HUES48 (cell line): ENCODE measurements at regions not wholly inside any gene's neighbourhood (a gene's known extent, or its start where the extent isn't known, plus 50 kb on each side); places are given as distances from the start of the nearest gene placed in this dataset.

ENCODE experiments used
- H3K27ac ChIP-seq: one replicate; pipeline ENCODE4 v1.7.0; 2013; ENCODE audit warnings: low read depth, low read length, inconsistent platforms
- H3K27me3 ChIP-seq: 2 replicates; pipeline ENCODE4 v1.6.1; 2013; ENCODE audit warnings: mild to moderate bottlenecking, low read length; ENCODE audit not compliant: control insufficient read depth, insufficient read depth
- H3K36me3 ChIP-seq: 2 replicates; pipeline ENCODE4 v1.6.1; 2013; ENCODE audit warnings: low read length; ENCODE audit not compliant: control insufficient read depth, insufficient read depth
- H3K4me1 ChIP-seq: 2 replicates; pipeline ENCODE4 v1.6.1; 2013; ENCODE audit warnings: mild to moderate bottlenecking, low read length; ENCODE audit not compliant: control insufficient read depth, insufficient read depth
- H3K4me3 ChIP-seq: 2 replicates; pipeline ENCODE4 v1.5.1; 2013; ENCODE audit warnings: mild to moderate bottlenecking, low read depth, low read length
- H3K9ac ChIP-seq: 2 replicates; pipeline ENCODE4 v1.6.1; 2013; ENCODE audit warnings: mild to moderate bottlenecking, low read depth, low read length, moderate library complexity
- H3K9me3 ChIP-seq: 2 replicates; pipeline ENCODE4 v1.6.1; 2013; ENCODE audit warnings: low read length; ENCODE audit not compliant: control insufficient read depth, insufficient read depth

DNA sequence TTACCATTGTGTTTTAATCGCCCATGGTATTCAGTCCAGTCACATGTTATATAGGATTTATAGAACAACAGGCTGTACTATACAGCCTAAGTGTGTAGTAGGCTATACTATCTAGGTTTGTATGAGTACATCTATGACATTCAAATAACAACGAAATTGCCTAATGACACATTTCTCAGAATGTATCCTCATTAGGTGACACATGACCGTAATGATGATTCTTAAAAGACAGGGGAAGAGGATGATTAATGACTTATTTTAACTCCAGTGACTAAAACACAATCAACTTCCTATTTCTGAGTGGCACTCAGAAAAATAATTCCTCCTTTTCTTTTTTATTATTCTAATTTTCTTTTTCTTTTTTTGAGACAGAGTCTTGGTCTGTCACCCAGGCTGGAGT lies 63.0 kb upstream of the ACSL3 start:
- H3K27ac ChIP-seq: no peak overlapping the region
- no peaks in the 10 kb centered on the region for H3K9me3 ChIP-seq
- no peak overlapping the region for H3K9ac ChIP-seq
- no peak overlapping the region for H3K4me3 ChIP-seq
- peaks cover 22% of the 10 kb centered on the region for H3K4me1 ChIP-seq
- no peaks in the 10 kb centered on the region for H3K27me3 ChIP-seq
- H3K36me3 ChIP-seq: no peaks in the 10 kb centered on the region

DNA sequence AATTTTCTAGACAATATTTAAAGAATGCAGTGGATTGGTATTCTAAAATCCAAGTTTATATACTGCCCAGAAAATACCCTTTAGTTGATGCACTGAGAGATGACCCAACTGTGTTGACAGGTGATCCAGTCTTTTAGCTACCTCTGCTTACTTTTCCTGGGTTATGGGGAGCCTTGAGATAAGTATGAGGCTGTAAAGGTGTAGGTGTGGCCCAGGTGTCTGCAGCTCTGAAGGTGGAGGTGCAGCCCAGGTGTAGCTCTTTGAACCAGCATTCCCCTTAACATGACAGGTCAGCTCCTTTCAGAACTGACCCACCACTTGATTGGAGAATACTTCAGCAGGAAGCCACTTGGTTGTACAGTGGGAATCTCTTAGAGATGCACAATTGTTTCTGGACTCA lies 62.3 kb upstream of the ACSL3 start:
- Histone ChIP-seq H3K27ac (no peak overlapping the region), H3K4me1 (peaks cover 22% of the 10 kb centered on the region), H3K27me3 (no peaks in the 10 kb centered on the region), H3K9me3 (no peaks in the 10 kb centered on the region), H3K9ac (no peak overlapping the region), H3K36me3 (no peaks in the 10 kb centered on the region), H3K4me3 (no peak overlapping the region)

DNA sequence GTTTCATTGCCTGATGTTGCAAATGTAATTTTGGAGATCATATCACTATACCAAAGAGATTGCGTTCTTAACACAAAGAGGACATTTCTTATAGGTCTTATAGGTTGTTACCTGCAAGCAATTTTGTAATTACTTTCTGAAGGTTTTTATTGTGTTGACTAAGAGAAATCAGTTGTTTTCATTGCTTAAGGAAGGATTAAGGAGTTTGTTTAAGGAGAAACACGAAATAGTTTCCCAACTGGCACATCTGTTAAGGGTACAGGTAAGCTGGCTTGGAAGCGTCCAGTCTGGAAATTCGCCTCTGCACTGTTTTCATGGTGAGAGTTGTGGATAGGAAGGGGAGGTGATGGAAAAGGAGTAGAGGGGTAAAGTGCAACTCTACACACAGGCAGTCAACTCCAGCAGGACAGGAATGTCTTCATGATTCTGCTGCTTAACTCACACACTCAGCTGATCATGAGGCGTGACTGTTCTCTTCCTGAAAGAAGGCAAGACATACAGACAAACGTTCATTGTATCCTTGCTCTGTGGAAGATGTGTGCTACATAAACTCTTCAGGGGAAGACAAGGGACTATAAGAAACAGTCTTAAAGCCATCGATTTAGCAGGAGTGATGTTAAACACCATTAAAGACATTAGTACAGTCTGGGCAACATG lies 61.4 kb upstream of the ACSL3 start:
- Histone ChIP-seq H3K9me3 (no peaks in the 10 kb centered on the region), H3K4me3 (no peak overlapping the region), H3K4me1 (peaks cover 22% of the 10 kb centered on the region), H3K27ac (no peak overlapping the region), H3K36me3 (no peaks in the 10 kb centered on the region), H3K9ac (no peak overlapping the region), H3K27me3 (no peaks in the 10 kb centered on the region)

DNA sequence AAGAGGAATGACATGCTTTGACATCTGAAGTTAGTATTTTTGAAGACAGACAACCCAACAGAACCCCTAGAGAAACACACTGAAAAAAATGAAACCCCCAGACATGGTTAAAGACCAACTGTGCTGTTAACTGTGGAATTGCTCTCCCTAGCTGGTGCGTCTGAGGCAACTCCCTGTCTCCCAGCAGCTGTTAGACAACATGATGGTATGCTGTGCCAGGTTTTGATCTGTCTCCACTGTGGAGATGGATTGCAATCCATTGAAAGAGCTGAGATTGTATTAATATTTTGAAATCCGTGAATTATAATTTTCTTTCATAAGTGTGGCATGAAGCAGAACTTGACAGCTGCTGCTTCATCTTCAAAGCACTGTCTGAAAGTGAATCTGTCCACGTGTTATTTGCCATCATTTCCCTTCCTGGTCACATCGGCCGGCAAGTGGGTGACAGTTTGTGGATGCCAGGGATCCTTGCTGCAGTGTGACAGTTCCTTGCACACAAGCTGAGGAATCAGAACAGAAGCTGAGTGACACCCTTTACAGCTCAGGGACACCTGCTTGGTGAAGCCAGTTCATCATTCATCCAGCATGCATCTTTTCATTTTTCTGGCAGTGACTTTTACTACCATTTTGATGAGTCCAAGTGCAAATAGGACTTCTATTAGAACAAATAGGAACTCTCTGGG lies 58.2 kb upstream of the ACSL3 start:
- no peak overlapping the region for H3K4me3 ChIP-seq

DNA sequence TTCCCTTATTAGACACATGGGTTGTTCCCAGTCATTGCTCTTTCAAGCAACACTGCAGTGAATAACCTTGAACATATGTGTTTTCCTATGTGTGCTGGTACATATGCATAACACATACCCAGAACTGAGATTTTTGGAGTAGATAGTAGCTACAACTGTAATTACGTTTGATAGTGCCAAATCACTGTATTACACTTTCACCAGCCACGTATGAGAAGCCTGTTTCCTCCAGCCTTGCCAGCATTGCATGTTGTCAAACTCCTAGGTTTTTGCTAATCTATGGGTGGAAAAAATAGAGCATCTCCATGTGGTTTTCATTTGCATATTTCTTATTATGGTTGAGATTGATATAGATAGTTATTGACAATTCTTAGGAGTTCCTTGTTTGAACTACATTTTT lies 56.5 kb upstream of the ACSL3 start:
- Histone ChIP-seq H3K27ac (no peak overlapping the region), H3K4me3 (no peak overlapping the region), H3K27me3 (no peaks in the 10 kb centered on the region), H3K9ac (no peak overlapping the region), H3K36me3 (no peaks in the 10 kb centered on the region), H3K9me3 (no peaks in the 10 kb centered on the region), H3K4me1 (no peaks in the 10 kb centered on the region)

More for the DNA sequence above, 58.2 kb upstream of the ACSL3 start:
- Histone ChIP-seq H3K27ac (no peak overlapping the region), H3K36me3 (no peaks in the 10 kb centered on the region), H3K27me3 (no peaks in the 10 kb centered on the region), H3K4me1 (no peaks in the 10 kb centered on the region), H3K9me3 (no peaks in the 10 kb centered on the region), H3K9ac (no peak overlapping the region)

DNA sequence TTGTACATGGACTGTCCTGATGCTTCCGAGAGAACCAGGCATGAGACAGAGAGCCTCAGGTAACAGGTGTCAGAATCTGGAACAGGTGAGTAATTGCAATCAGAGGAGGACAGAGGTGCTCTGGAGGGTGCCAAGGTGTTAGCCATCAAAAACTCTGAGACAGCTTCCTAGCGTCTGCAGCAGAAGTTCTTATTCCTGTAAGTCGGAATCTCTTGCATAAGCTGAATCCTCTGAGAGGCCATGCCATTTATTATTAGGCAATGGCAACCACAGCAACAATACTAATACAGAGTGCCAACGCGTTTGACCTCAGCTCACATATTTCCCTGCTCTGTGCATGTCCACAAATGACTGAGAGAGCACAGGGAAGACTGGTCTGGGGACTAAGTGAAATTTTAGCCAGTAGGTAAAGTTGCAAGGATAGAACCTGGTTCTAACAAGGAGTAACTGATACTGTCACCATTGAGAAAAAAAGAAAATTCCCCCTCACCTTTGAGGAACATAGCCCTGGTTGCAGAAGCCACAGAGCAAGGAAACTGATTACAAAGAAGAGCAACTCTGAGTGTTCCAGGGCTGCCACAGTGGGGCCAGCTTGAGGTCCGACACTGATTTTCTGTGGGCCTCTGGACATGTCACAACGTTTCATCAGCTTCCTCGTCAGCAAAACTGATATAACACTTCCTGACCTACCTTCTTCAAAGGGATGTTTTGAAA lies 55.1 kb upstream of the ACSL3 start:
- no peaks in the 10 kb centered on the region for H3K9me3 ChIP-seq
- no peak overlapping the region for H3K27ac ChIP-seq
- no peaks in the 10 kb centered on the region for H3K27me3 ChIP-seq
- H3K4me3 ChIP-seq: no peak overlapping the region
- no peak overlapping the region for H3K9ac ChIP-seq
- no peaks in the 10 kb centered on the region for H3K4me1 ChIP-seq
- H3K36me3 ChIP-seq: no peaks in the 10 kb centered on the region

DNA sequence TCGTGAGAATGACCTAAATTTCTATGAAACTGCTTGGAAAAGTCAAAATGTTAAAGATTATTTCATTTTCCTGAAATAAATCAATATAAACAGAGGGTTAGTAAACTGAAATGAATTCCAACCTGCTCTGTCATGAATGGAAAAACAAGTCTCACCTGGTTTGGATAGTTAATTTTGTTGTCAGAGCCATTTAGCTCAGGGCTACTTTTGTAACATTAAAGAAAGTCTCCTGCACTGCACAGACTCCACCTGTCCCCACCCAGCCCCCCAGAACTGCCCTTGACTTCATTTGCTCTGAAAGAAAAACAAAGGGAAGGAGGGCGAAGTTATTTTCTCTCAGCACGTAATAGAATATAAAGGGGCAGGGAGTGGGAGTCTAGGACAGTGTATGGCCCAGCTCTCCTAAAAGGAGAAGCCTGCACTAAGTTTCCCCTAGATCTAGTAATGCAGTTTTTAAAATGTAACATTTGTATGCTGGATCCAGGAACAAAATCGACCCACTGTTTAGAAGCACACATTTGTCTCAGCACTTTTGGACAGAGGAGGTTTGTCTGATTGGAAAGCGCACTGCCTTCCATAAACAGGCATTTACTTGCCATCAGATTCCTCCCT lies 54.2 kb upstream of the ACSL3 start:
- Histone ChIP-seq H3K9me3 (no peaks in the 10 kb centered on the region), H3K36me3 (no peaks in the 10 kb centered on the region), H3K9ac (no peak overlapping the region), H3K27ac (no peak overlapping the region), H3K4me1 (no peaks in the 10 kb centered on the region), H3K27me3 (no peaks in the 10 kb centered on the region), H3K4me3 (no peak overlapping the region)

DNA sequence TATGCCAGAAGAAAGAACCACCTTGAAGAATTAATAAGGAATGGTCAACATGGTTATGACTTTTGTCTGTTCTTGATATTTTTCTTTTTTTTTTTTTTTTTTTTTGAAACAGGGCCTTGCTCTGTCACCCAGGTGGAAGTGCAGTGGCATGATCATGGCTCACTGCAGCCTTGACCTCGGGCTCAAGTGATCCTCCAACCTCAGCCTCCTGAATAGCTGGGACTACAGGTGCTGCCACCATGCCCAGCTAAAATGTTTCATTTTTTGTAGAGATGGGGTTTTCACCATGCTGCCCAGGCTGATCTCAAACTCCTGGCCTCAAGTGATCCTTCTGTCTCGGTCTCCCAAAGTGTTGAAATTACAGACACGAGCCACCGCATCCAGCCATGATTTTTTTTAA lies 53.4 kb upstream of the ACSL3 start:
- H3K4me1 ChIP-seq: no peaks in the 10 kb centered on the region
- no peak overlapping the region for H3K27ac ChIP-seq
- no peaks in the 10 kb centered on the region for H3K9me3 ChIP-seq
- no peaks in the 10 kb centered on the region for H3K36me3 ChIP-seq
- H3K9ac ChIP-seq: no peak overlapping the region
- H3K4me3 ChIP-seq: no peak overlapping the region
- no peaks in the 10 kb centered on the region for H3K27me3 ChIP-seq

DNA sequence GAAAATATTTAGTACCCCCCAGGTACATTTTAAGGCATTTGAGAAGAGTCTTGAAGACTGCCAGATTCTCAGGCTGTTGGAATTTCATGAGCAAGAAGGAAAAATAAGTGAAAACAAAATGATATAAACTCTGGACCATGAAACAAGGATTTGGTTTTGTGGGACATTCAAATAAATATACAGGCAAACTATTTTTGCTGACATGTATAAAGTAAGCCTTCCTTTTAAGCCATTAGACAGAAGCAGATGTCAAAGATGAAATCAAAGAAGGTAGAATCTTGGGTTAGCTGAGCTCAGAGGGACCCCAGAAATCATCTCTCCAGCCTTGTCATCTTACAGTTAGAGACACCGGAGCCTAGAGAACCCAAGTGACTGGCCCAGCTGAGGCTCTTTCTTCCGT lies 51.3 kb upstream of the ACSL3 start:
- Histone ChIP-seq H3K27ac (no peak overlapping the region), H3K4me1 (no peaks in the 10 kb centered on the region), H3K4me3 (no peak overlapping the region), H3K27me3 (no peaks in the 10 kb centered on the region), H3K36me3 (no peaks in the 10 kb centered on the region), H3K9me3 (no peaks in the 10 kb centered on the region), H3K9ac (no peak overlapping the region)

DNA sequence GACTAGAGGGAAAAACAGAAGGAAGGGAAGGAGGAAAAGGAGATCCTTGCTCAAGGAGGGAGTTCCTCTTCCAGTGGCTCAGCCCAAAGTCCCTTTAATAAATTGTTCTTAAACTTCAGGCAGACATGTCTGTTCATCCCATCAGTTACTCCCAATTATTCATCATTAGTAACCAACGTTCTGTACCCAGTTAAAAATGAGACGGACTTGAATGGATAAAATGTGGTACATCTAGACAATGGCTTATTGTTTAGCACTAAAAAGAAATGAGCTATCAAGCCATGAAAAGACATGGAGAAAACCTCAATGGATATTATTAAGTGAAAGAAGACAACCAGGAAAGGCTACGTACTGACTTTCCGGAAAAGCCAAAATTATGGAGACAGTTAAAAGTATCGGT lies 50.8 kb upstream of the ACSL3 start:
- Histone ChIP-seq H3K4me3 (no peak overlapping the region), H3K4me1 (no peaks in the 10 kb centered on the region), H3K27me3 (no peaks in the 10 kb centered on the region)

More for the DNA sequence above, 50.8 kb upstream of the ACSL3 start:
- Histone ChIP-seq H3K9me3 (no peaks in the 10 kb centered on the region), H3K27ac (no peak overlapping the region), H3K9ac (no peak overlapping the region), H3K36me3 (no peaks in the 10 kb centered on the region)
